ENCODE measurements at regions not wholly inside any gene's neighbourhood (a gene's known extent, or its start where the extent isn't known, plus 50 kb on each side); places are given as distances from the start of the nearest gene placed in this dataset.
"Not testable (repeated sequence)": the region's sequence is repeated elsewhere in the genome, so short reads cannot be mapped to it uniquely, and the experiment has no call there.

GRCh38 chr10:3578159-3578558 is 206.8 kb downstream of the KLF6 start:
- DNase-seq (ENCODE audit: low read depth in 3 of 3) = no peak

DNA sequence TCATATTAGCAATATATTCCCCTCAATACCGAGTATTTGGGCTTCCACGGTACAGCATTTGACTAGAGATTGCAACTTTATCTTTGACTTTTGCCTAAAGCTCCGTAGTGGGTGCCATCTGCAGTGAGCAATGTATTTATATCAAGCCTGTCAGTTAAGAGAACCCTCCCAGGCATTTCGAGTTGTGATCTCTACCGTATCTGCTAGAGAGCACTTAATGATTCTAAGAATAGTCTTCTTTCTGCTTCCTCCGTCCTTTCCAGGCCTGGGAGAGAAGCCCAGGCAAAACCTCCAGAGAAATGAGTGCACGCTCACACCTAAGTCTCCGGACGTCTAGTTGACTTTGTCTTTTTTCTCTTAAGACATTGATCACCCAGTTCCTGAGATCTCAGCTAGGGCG is 210.6 kb downstream of the KLF6 start:
- no peak for DNase-seq (ENCODE audit: low read depth in 3 of 3)

- no peak for DNase-seq (ENCODE audit: low read depth in 3 of 3)
These were observed 211.5 kb downstream of the KLF6 start for GRCh38 chr10:3573498-3573897.

- no peak for DNase-seq (ENCODE audit: low read depth in 3 of 3)
These were observed 213.6 kb downstream of the KLF6 start for GRCh38 chr10:3571310-3571825.

- no peak for DNase-seq (ENCODE audit: low read depth in 3 of 3)
These were observed 214.1 kb downstream of the KLF6 start for GRCh38 chr10:3570855-3571266.

DNA sequence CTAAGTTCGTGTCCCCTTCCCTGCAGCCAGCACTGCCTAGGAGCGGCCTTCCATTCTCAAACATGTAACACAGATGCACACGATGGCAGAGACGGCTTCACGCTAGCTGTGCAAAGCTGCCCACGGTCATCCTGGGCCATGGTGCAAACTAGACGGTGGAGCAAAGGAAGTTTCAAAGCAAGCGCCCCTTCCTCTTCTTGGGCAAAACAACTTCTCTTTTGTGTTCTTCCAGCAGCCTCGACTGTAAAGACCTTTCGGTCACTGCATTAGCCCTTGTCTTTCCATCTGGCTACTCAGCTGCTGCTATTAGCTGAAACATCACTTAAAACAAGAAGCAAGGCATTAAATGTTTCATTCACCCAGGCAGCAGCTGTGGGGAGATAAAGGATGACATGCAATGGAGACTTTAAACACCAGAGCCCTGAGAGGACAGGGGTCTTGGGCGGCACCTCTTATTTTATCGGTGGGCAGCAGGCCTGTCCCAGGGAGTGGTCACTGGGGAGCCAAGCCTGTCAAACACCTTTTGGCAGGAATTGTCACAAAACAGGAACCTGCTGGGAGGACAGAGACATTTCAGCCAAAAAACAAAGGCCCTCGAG is 214.8 kb downstream of the KLF6 start:
- no peak for DNase-seq (ENCODE audit: low read depth in 3 of 3)

DNA sequence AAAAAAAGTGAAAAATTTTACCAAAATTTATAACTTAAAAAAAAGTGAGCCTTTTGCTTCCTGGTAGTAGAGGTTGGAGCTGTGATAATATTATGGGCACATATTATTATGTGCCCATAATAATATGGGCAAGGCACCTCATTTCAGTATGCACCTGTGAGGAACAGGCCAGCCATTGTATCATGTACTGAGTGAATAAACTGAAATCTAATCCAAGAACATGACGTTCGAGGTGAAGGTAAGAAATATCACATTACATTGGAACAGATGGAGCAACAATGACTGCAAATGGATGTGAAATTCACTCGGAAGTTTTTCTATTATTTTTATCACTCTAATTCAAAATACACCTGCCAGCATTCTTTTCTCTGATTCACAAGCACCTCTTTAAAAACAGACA is 216.0 kb downstream of the KLF6 start:
- DNase-seq (ENCODE audit: low read depth in 3 of 3) = no peak

DNA sequence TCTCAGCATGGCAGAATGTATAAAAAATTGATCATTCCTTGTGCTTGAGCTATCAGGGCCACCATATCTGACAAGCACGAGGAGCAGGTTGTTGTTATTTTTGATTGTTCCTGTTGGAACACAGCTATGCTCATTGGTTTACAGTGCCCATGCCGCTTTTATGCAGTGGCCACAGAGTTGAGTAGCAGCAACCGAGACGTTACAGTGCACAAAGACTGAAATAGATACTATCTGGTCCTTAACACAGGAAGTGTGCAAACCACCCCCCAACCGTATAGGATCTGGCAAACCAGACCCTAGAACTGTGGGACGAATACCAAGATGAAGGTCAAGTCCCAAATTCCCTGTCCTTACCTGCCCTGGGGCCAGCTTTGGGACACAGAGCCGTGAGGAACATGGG is 216.6 kb downstream of the KLF6 start:
- no peak for DNase-seq (ENCODE audit: low read depth in 3 of 3)

- no peak for DNase-seq (ENCODE audit: low read depth in 3 of 3)
These were observed 217.6 kb downstream of the KLF6 start for GRCh38 chr10:3567291-3567963.

DNA sequence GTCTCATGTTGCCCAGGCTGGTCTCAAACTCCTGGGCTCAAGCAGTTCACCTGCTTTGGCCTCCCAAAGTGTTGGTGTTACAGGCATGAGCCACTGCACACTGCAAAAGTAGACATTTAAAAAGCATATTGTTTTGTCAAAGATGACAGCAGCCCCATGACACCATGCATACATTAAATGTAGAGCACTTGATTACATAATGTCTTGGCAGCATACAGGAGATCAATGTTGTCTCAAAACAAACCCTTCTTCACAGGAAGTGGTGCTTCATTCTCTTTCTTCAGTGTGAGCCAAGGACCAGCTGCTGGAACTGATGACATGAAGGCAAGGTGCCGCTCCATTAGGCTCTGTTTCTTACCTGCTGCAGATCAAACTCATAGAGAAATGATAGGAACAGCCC is 218.4 kb downstream of the KLF6 start:
- no peak for DNase-seq (ENCODE audit: low read depth in 3 of 3)

DNA sequence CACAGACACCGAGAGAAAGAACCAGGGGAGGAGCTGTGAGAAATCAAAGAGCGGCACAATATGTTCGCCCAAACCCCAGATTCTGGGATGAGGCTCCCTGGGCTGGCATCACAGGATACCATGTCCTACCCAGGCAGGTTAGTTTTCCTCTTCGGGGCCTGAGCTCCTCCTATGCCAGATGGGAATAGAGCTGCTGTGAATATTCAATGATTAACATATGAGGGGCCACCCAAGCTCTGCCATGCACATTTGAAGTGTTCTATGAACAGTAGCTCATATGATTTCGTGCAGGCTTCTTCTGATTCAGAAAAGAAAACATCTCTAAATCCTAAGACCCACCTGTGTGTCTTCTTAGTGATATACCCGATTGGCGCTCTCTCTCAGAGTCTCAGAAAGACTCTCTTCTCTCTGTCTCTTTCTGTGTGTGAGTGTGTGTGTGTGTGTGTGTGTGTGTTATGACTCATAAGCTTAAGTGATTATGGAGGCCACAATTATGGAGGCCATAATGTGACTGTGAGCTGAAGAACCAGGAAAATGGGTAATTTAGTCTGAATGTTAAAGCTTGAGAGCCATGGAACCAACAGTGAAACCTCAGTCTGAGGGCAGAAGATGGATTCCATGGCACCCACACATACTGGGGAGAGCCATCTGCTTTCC is 220.5 kb downstream of the KLF6 start:
- no peak for DNase-seq (ENCODE audit: low read depth in 3 of 3)

DNA sequence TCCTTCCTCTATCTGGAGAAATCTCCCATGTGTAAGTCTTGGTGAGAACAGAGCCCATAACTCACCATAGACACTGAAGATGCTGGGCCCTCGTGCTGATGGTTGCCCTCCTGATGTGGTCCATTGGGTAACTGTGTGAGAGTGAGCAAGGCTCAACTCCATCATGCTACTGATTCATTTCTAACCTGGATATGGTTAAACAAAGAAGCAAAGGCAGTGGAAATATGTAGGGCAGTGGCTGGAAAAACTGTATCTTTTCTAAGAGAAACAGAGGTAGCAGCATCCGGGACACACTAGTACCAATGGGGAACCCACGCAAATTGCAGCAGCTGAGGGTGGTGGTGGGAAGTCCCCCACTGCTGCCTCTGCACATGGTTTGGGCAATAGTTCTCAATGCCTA is 221.7 kb downstream of the KLF6 start:
- DNase-seq (ENCODE audit: low read depth in 3 of 3) = peak; percentile 34 to 36 (median 36)

DNA sequence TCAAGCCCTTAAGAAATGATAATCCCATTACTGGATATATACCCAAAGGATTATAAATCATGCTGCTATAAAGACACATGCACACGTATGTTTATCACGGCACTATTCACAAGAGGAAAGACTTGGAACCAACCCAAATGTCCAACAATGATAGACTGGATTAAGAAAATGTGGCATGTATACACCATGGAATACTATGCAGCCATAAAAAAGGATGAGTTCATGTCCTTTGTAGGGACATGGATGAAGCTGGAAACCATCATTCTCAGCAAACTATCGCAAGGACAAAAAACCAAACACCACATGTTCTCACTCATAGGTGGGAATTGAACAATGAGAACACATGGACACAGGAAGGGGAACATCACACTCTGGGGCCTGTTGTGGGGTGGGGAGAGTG is 224.4 kb downstream of the KLF6 start:
- DNase-seq (ENCODE audit: low read depth in 3 of 3) = not testable (repeated sequence)

- no peak for DNase-seq (ENCODE audit: low read depth in 3 of 3)
These were observed 225.5 kb downstream of the KLF6 start for GRCh38 chr10:3559527-3559926.

- DNase-seq (ENCODE audit: low read depth in 3 of 3) = no peak
These were observed 226.0 kb downstream of the KLF6 start for GRCh38 chr10:3559011-3559410.

DNA sequence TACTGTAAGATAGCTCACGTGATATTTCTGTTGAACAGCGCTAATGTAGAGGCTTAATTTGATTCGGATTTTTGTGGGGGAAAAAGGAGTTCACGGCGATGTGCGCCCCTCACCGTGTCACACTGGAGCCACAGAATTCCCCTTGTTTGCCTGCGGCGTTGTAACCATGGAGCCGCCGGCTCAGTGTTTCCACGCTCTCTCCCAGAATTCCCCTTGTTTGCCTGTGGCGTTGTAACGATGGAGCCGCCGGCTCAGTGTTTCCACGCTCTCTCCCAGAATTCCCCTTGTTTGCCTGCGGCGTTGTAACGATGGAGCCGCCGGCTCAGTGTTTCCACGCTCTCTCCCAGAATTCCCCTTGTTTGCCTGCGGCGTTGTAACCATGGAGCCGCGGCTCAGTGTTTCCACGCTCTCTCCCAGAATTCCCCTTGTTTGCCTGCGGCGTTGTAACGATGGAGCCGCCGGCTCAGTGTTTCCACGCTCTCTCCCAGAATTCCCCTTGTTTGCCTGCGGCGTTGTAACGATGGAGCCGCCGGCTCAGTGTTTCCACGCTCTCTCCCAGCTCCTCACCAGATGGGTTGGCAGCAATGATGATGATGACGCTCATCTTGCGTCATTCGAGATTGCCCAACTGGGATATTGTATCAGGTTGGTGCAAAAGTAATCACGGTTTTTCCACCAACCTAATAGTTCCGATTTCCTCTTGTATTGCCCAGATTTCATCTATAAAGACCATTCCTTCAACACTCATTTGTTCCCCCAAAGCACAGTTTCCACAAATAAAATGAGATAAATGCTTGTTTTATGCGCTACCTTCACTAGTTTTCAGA is 228.6 kb downstream of the KLF6 start:
- DNase-seq (ENCODE audit: low read depth in 3 of 3) = not testable (repeated sequence)

GRCh38 chr10:3554121-3554522 is 230.9 kb downstream of the KLF6 start:
- no peak for DNase-seq (ENCODE audit: low read depth in 3 of 3)

- DNase-seq (ENCODE audit: low read depth in 3 of 3) = no peak
These were observed 232.7 kb downstream of the KLF6 start for GRCh38 chr10:3552281-3552680.

DNA sequence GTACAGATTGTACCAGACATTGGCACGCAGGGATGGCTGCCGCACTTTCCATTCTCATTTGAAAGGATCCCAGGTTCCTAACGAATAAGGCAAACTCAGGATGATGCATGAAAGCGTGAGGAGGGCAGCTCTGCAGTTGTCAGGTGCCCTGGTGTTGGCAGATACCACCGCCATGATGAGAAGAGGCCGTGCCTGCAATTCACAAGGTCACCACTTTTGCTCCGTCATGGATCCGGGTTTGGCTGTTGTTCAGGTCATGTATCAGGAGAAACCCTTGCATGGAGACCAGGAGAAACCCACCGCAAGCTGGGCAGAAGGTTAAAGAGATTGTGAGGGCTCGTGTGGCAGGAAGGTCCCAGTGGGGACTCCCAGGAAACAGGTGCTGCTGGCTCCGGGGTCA is 233.2 kb downstream of the KLF6 start:
- no peak for DNase-seq (ENCODE audit: low read depth in 3 of 3)

GRCh38 chr10:3549118-3549517 is 235.9 kb downstream of the KLF6 start:
- no peak for DNase-seq (ENCODE audit: low read depth in 3 of 3)

- no peak for DNase-seq (ENCODE audit: low read depth in 3 of 3)
These were observed 236.3 kb downstream of the KLF6 start for GRCh38 chr10:3548702-3549101.

GRCh38 chr10:3548076-3548475 is 236.9 kb downstream of the KLF6 start:
- DNase-seq (ENCODE audit: low read depth in 3 of 3) = no peak

Measured in stimulated activated CD4-positive, alpha-beta T cell treated with anti-CD3 and anti-CD28 coated beads, TNF-alpha, amount 100 ng/mL, for 48 hours (primary cell).